ENCODE measurements at regions not wholly inside any gene's neighbourhood (a gene's known extent, or its start where the extent isn't known, plus 50 kb on each side); places are given as distances from the start of the nearest gene placed in this dataset.
"Not testable (repeated sequence)": the region's sequence is repeated elsewhere in the genome, so short reads cannot be mapped to it uniquely, and the experiment has no call there.

DNA sequence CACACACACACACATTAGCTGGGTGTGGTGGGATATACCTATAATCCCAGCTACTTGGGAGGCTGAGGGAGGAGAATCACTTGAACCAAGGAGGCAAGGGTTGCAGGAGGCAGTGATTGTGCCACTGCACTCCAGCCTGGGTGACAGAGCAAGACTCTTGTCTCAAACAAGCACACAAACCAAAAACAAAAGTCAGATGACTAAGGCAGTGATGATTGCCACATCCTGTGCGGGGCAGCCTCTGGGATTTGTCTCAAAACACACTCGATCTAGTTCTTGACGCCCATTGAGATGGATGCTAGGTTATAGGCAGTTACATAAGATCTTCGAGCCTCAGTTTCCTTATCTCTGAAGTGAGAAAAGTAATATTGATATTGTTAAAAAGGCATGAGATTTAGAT lies 57.8 kb upstream of the NBPF8 start:
- not testable (repeated sequence) for TF ChIP-seq POLR2A (IDR thresholded peaks at IDR 0.05)
- TF ChIP-seq, protein P1, sequence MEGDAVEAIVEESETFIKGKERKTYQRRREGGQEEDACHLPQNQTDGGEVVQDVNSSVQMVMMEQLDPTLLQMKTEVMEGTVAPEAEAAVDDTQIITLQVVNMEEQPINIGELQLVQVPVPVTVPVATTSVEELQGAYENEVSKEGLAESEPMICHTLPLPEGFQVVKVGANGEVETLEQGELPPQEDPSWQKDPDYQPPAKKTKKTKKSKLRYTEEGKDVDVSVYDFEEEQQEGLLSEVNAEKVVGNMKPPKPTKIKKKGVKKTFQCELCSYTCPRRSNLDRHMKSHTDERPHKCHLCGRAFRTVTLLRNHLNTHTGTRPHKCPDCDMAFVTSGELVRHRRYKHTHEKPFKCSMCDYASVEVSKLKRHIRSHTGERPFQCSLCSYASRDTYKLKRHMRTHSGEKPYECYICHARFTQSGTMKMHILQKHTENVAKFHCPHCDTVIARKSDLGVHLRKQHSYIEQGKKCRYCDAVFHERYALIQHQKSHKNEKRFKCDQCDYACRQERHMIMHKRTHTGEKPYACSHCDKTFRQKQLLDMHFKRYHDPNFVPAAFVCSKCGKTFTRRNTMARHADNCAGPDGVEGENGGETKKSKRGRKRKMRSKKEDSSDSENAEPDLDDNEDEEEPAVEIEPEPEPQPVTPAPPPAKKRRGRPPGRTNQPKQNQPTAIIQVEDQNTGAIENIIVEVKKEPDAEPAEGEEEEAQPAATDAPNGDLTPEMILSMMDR (IDR thresholded peaks at IDR 0.05) = not testable (repeated sequence)
